ENCODE measurements at regions not wholly inside any gene's neighbourhood (a gene's known extent, or its start where the extent isn't known, plus 50 kb on each side); places are given as distances from the start of the nearest gene placed in this dataset.

GRCh38 chr21:24727803-24728440 is 879.4 kb downstream of the MRPL39 start:
- DNase-seq (ENCODE audit: low read depth) = no peak

GRCh38 chr21:24716281-24716918 is 890.9 kb downstream of the MRPL39 start:
- no peak for DNase-seq (ENCODE audit: low read depth)

GRCh38 chr21:24714646-24715200 is 892.6 kb downstream of the MRPL39 start:
- no peak for DNase-seq (ENCODE audit: low read depth)

GRCh38 chr21:24705201-24705600 is 902.1 kb downstream of the MRPL39 start:
- no peak for DNase-seq (ENCODE audit: low read depth)

- DNase-seq (ENCODE audit: low read depth) = no peak
Observed at GRCh38 chr21:24693779-24694178, 913.5 kb downstream of the MRPL39 start.

GRCh38 chr21:24681456-24681855 is 925.8 kb downstream of the MRPL39 start:
- DNase-seq (ENCODE audit: low read depth) = no peak

- DNase-seq (ENCODE audit: low read depth) = no peak
Observed at GRCh38 chr21:24671901-24672300, 935.4 kb downstream of the MRPL39 start.

GRCh38 chr21:24658926-24659325 is 948.4 kb downstream of the MRPL39 start:
- DNase-seq (ENCODE audit: low read depth) = no peak

GRCh38 chr21:24658026-24658425 is 949.3 kb downstream of the MRPL39 start:
- no peak for DNase-seq (ENCODE audit: low read depth)

- DNase-seq (ENCODE audit: low read depth) = no peak
Observed at GRCh38 chr21:24649691-24650090, 957.6 kb downstream of the MRPL39 start.

- no peak for DNase-seq (ENCODE audit: low read depth)
Observed at GRCh38 chr21:24636696-24637095, 970.6 kb downstream of the MRPL39 start.

GRCh38 chr21:24634749-24635148 is 972.5 kb downstream of the MRPL39 start:
- no peak for DNase-seq (ENCODE audit: low read depth)

- DNase-seq (ENCODE audit: low read depth) = no peak
Observed at GRCh38 chr21:24628536-24628935, 978.7 kb downstream of the MRPL39 start.

GRCh38 chr21:24628046-24628445 is 979.2 kb downstream of the MRPL39 start:
- DNase-seq (ENCODE audit: low read depth) = no peak

GRCh38 chr21:24617819-24618218 is 989.5 kb downstream of the MRPL39 start:
- DNase-seq (ENCODE audit: low read depth) = no peak

GRCh38 chr21:24594082-24594481 is 1013.2 kb downstream of the MRPL39 start:
- DNase-seq (ENCODE audit: low read depth) = no peak

- DNase-seq (ENCODE audit: low read depth) = no peak
Observed at GRCh38 chr21:24590261-24590660, 1017.0 kb downstream of the MRPL39 start.

GRCh38 chr21:24583473-24583872 is 1023.8 kb downstream of the MRPL39 start:
- no peak for DNase-seq (ENCODE audit: low read depth)

- no peak for DNase-seq (ENCODE audit: low read depth)
Observed at GRCh38 chr21:24577301-24577700, 1030.0 kb downstream of the MRPL39 start.

- no peak for DNase-seq (ENCODE audit: low read depth)
Observed at GRCh38 chr21:24561291-24561690, 1046.0 kb downstream of the MRPL39 start.

- no peak for DNase-seq (ENCODE audit: low read depth)
Observed at GRCh38 chr21:24552491-24552890, 1054.8 kb downstream of the MRPL39 start.

GRCh38 chr21:24545807-24546361 is 1061.4 kb downstream of the MRPL39 start:
- no peak for DNase-seq (ENCODE audit: low read depth)

GRCh38 chr21:24514081-24514733 is 1093.1 kb downstream of the MRPL39 start:
- DNase-seq (ENCODE audit: low read depth) = no peak
